Adrenal gland (tissue), 5 donors: ENCODE measurements at regions not wholly inside any gene's neighbourhood (a gene's known extent, or its start where the extent isn't known, plus 50 kb on each side); places are given as distances from the start of the nearest gene placed in this dataset.

Source experiments
- CTCF ChIP-seq, 6 experiments: fragments of 450-650 bp in 4 of 6; fragments of 200-600 bp in 2 of 6; sonication (generic) in 1 of 6; IDR thresholded peaks; 1 replicate in 5 of 6; 2 replicates in 1 of 6; pipeline versions ENCODE4 v1.5.1 to v1.8.0; 2016 to 2021; ENCODE audit warnings: antibody characterized with exemption in 6 of 6, mild to moderate bottlenecking in 2 of 6, moderate library complexity in 1 of 6
- POLR2A ChIP-seq, 2 donors: fragments of 450-650 bp; IDR thresholded peaks; one replicate each; pipeline ENCODE4 v1.6.1; 2017; ENCODE audit warnings: antibody characterized with exemption in 2 of 2, mild to moderate bottlenecking in 2 of 2, moderate library complexity in 1 of 2
- donor health status: DM: no; HTN: no; CAD: no.

GRCh38 chr13:80237646-80238045 is 103.3 kb downstream of the SPRY2 start:
- TF ChIP-seq CTCF (IDR thresholded peaks at IDR 0.05): no peak
- TF ChIP-seq POLR2A (IDR thresholded peaks at IDR 0.05): no peak
